GM18870 (cell line): ENCODE measurements at regions not wholly inside any gene's neighbourhood (a gene's known extent, or its start where the extent isn't known, plus 50 kb on each side); places are given as distances from the start of the nearest gene placed in this dataset.
A peak's percentile ranks its signal among the peaks of the same experiment; 100 is the strongest.
"Not testable (repeated sequence)": the region's sequence is repeated elsewhere in the genome, so short reads cannot be mapped to it uniquely, and the experiment has no call there.

Experiments
- ATAC-seq: cut with Tn5 transposase; IDR thresholded peaks from one replicate; pipeline ENCODE4 v1.9.1; 2021; ENCODE audit warnings: moderate library complexity; ENCODE audit not compliant: unreplicated experiment

GRCh38 chr2:194603429-194603828 is 1053.6 kb upstream of the SLC39A10 start:
- no peak for ATAC-seq

- no peak for ATAC-seq
Observed at GRCh38 chr2:194602750-194603149, 1054.3 kb upstream of the SLC39A10 start.

- no peak for ATAC-seq
Observed at GRCh38 chr2:194591192-194591591, 1065.8 kb upstream of the SLC39A10 start.

- no peak for ATAC-seq
Observed at GRCh38 chr2:194587739-194588270, 1069.2 kb upstream of the SLC39A10 start.

GRCh38 chr2:194567661-194568017 is 1089.4 kb upstream of the SLC39A10 start:
- ATAC-seq, result peak; percentile 71

GRCh38 chr2:194566907-194567660 is 1089.9 kb upstream of the SLC39A10 start:
- peak; percentile 96 for ATAC-seq

GRCh38 chr2:194564422-194564821 is 1092.6 kb upstream of the SLC39A10 start:
- ATAC-seq, result no peak

- no peak for ATAC-seq
Observed at GRCh38 chr2:194562329-194562728, 1094.7 kb upstream of the SLC39A10 start.

GRCh38 chr2:194559964-194560363 is 1097.1 kb upstream of the SLC39A10 start:
- no peak for ATAC-seq

GRCh38 chr2:194559523-194559922 is 1097.5 kb upstream of the SLC39A10 start:
- ATAC-seq, result no peak

- no peak for ATAC-seq
Observed at GRCh38 chr2:194557993-194558392, 1099.0 kb upstream of the SLC39A10 start.

- no peak for ATAC-seq
Observed at GRCh38 chr2:194556629-194557028, 1100.4 kb upstream of the SLC39A10 start.

- no peak for ATAC-seq
Observed at GRCh38 chr2:194553980-194554379, 1103.0 kb upstream of the SLC39A10 start.

- ATAC-seq, result no peak
Observed at GRCh38 chr2:194550702-194551101, 1106.3 kb upstream of the SLC39A10 start.

- ATAC-seq, result no peak
Observed at GRCh38 chr2:194549387-194549786, 1107.6 kb upstream of the SLC39A10 start.

- no peak for ATAC-seq
Observed at GRCh38 chr2:194545978-194546377, 1111.0 kb upstream of the SLC39A10 start.

GRCh38 chr2:194539425-194539824 is 1117.6 kb upstream of the SLC39A10 start:
- ATAC-seq, result no peak

- ATAC-seq, result no peak
Observed at GRCh38 chr2:194526121-194526520, 1130.9 kb upstream of the SLC39A10 start.

- ATAC-seq, result no peak
Observed at GRCh38 chr2:194514281-194514680, 1142.7 kb upstream of the SLC39A10 start.

GRCh38 chr2:194511070-194511469 is 1146.0 kb upstream of the SLC39A10 start:
- ATAC-seq, result not testable (repeated sequence)

GRCh38 chr2:194504876-194505275 is 1152.2 kb upstream of the SLC39A10 start:
- ATAC-seq, result not testable (repeated sequence)

GRCh38 chr2:194495046-194495445 is 1162.0 kb upstream of the SLC39A10 start:
- no peak for ATAC-seq

GRCh38 chr2:194494401-194494800 is 1162.6 kb upstream of the SLC39A10 start:
- ATAC-seq, result no peak
